Ishikawa (cell line): ENCODE measurements at regions not wholly inside any gene's neighbourhood (a gene's known extent, or its start where the extent isn't known, plus 50 kb on each side); places are given as distances from the start of the nearest gene placed in this dataset.

Experiments
- CEBPB ChIP-seq: IDR thresholded peaks from 2 replicates; pipeline ENCODE4 v1.6.1; 2012
- CREB1 ChIP-seq: IDR thresholded peaks from 2 replicates; pipeline ENCODE4 v1.6.1; 2012; ENCODE audit warnings: low read depth
- EGR1 ChIP-seq: IDR thresholded peaks from 2 replicates; pipeline ENCODE4 v1.6.1; 2012
- EP300 ChIP-seq: IDR thresholded peaks from 2 replicates; pipeline ENCODE4 v1.6.1; 2012; ENCODE audit warnings: borderline replicate concordance
- FOXM1 ChIP-seq: IDR thresholded peaks from 2 replicates; pipeline ENCODE4 v1.6.1; 2012; ENCODE audit warnings: low read depth, borderline replicate concordance
- NFIC ChIP-seq: IDR thresholded peaks from 2 replicates; pipeline ENCODE4 v1.6.1; 2012
- RAD21 ChIP-seq: IDR thresholded peaks from 2 replicates; pipeline ENCODE4 v1.6.1; 2012; ENCODE audit warnings: low read depth
- TAF1 ChIP-seq: IDR thresholded peaks from 2 replicates; pipeline ENCODE4 v1.6.1; 2012; ENCODE audit warnings: low read depth, mild to moderate bottlenecking
- TCF12 ChIP-seq: IDR thresholded peaks from 2 replicates; pipeline ENCODE4 v1.6.1; 2012; ENCODE audit warnings: low read depth
- TEAD4 ChIP-seq: IDR thresholded peaks from 2 replicates; pipeline ENCODE4 v1.6.1; 2012
- YY1 ChIP-seq: IDR thresholded peaks from 2 replicates; pipeline ENCODE4 v1.6.1; 2012; ENCODE audit warnings: low read depth
- ZBTB7A ChIP-seq: IDR thresholded peaks from 2 replicates; pipeline ENCODE4 v1.6.1; 2012; ENCODE audit warnings: low read depth
- TF ChIP-seq, protein P1 (sequence below): IDR thresholded peaks from 2 replicates; pipeline ENCODE4 v1.6.1; 2012; ENCODE audit warnings: low read depth, mild to moderate bottlenecking
- TF ChIP-seq, protein P2 (sequence below): IDR thresholded peaks from 2 replicates; pipeline ENCODE4 v1.6.1; 2012
- TF ChIP-seq, protein P3 (sequence below): IDR thresholded peaks from 2 replicates; pipeline ENCODE4 v1.6.1; 2012

DNA sequence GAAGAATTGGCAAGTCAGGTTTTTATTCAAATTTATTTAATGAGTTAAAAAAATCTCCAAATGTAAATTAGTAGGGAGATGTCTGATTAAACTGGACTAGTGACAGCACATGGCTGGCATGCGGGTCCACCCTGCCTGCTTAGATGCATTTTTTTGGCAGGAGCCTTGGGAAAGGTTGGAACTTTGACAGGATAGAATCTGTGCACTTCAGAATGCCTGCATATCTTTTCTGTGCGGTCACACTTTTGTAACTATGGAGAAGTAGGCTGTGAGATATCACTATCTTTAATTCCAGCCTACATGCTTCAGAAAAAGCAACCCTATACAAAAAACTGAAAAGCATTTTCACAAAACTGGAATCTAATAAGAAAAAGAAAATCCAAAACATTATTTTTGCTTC lies 317.8 kb downstream of the MBD2 start:
- no peak for TF ChIP-seq NFIC
- no peak for TF ChIP-seq ZBTB7A
- no peak for TF ChIP-seq EP300
- TF ChIP-seq, protein P1, sequence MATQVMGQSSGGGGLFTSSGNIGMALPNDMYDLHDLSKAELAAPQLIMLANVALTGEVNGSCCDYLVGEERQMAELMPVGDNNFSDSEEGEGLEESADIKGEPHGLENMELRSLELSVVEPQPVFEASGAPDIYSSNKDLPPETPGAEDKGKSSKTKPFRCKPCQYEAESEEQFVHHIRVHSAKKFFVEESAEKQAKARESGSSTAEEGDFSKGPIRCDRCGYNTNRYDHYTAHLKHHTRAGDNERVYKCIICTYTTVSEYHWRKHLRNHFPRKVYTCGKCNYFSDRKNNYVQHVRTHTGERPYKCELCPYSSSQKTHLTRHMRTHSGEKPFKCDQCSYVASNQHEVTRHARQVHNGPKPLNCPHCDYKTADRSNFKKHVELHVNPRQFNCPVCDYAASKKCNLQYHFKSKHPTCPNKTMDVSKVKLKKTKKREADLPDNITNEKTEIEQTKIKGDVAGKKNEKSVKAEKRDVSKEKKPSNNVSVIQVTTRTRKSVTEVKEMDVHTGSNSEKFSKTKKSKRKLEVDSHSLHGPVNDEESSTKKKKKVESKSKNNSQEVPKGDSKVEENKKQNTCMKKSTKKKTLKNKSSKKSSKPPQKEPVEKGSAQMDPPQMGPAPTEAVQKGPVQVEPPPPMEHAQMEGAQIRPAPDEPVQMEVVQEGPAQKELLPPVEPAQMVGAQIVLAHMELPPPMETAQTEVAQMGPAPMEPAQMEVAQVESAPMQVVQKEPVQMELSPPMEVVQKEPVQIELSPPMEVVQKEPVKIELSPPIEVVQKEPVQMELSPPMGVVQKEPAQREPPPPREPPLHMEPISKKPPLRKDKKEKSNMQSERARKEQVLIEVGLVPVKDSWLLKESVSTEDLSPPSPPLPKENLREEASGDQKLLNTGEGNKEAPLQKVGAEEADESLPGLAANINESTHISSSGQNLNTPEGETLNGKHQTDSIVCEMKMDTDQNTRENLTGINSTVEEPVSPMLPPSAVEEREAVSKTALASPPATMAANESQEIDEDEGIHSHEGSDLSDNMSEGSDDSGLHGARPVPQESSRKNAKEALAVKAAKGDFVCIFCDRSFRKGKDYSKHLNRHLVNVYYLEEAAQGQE = no peak
- TF ChIP-seq YY1 = no peak
- TF ChIP-seq CEBPB = no peak
- TF ChIP-seq TEAD4 = no peak
- TF ChIP-seq, protein P2, sequence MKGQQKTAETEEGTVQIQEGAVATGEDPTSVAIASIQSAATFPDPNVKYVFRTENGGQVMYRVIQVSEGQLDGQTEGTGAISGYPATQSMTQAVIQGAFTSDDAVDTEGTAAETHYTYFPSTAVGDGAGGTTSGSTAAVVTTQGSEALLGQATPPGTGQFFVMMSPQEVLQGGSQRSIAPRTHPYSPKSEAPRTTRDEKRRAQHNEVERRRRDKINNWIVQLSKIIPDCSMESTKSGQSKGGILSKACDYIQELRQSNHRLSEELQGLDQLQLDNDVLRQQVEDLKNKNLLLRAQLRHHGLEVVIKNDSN = no peak
- no peak for TF ChIP-seq TCF12
- TF ChIP-seq FOXM1 = no peak
- TF ChIP-seq TAF1 = no peak
- TF ChIP-seq RAD21 = no peak
- TF ChIP-seq EGR1 = no peak

DNA sequence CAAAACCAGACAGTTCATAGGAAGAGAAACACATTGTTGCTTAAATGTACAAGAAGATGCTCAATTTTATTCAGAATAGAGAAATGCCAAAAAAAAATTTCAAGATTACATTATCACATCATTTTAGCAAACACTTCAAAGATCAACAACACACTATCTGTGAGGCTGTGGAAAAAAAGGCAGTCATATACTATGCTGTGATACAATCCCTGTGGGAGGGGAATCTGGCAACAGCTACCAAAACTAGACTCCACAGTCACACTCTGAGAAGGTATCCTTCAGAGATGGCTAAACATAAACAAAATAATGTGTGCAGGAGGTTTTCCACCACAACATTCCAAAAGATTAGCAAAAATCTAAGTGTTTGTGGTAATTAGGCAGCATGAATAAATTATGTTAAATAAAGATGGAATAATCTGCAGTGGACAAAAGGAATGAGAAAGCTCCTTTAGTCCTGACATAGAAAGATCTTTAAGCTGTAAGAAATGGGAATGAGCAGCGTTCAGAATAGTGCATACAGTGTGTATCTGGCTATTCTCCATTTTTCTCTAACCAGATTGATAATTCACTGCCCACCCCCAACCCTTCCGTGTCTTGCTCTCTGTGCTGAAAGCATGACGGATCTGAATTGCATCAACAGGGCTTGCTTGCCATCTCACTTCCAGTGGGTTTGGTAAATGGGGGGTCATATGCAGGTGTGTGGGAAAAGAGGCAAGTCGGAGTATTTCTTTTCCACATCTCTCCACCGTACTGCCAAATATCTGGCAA lies 329.6 kb downstream of the MBD2 start:
- no peak for TF ChIP-seq CREB1
- no peak for TF ChIP-seq RAD21
- no peak for TF ChIP-seq YY1
- TF ChIP-seq TAF1 = no peak
- TF ChIP-seq NFIC = no peak
- TF ChIP-seq TEAD4 = no peak
- TF ChIP-seq, protein P2 = no peak
- TF ChIP-seq EGR1 = no peak
- TF ChIP-seq, protein P3, sequence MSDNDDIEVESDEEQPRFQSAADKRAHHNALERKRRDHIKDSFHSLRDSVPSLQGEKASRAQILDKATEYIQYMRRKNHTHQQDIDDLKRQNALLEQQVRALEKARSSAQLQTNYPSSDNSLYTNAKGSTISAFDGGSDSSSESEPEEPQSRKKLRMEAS = no peak
- no peak for TF ChIP-seq EP300
- TF ChIP-seq, protein P1 = no peak
- TF ChIP-seq TCF12 = no peak
- no peak for TF ChIP-seq ZBTB7A
- no peak for TF ChIP-seq CEBPB
- no peak for TF ChIP-seq FOXM1

DNA sequence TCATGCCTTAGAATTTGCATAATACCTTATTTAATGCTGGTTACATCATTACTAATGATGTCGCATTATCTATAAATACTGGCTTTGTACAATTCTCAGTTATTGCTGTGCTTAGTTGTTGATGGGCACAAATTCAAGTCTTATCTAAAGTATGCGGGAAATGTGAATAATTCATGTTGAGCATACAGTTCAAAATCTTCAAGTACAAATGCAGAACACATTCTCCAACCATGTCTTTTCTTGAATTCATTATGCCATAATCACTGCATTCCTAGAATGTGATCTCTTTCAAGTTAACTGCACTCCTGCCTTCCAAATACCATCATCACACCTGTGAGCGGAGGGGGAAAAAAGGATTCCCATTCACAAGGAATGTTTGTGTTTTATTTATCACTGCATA lies 337.0 kb downstream of the MBD2 start:
- no peak for TF ChIP-seq EGR1
- no peak for TF ChIP-seq TCF12
- TF ChIP-seq, protein P1 = no peak
- TF ChIP-seq FOXM1 = no peak
- no peak for TF ChIP-seq RAD21

DNA sequence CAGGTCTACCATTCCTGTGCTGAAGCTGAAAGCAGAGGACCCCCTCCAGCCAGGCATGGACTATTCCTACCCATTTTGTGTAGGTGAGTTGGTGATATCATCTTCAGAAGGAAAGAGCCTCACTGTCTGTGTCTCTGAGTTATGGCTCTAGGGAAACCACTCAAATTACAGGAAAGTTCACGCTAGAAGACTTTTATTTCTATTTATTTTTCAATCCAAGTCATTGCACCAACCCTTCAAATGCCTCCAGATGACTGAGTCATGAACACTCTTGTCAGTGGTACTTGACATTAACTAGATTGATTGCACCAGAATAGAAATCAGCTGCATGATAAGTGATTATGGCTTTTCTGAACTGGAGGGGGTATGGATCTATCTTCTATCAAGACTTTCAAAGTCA lies 338.4 kb downstream of the MBD2 start:
- no peak for TF ChIP-seq FOXM1

DNA sequence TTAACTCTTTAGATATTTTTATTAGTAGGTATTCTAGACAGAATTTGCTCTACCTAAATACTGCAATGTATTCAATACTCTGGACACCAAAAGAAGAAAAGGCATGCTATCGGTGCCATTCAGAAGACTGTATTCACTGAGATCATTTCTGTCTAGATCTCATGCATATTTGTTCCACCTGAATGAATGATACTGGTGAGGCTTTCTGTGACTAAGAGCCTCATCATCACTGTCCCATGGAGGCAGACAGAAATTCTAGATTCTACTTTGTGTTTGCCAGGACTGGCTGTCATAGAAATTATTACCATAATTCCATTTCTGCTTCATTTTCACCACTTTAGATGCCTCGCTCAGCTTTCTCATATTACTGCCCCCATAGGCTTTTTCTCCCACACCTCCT lies 340.7 kb downstream of the MBD2 start:
- TF ChIP-seq FOXM1 (no peak), ZBTB7A (no peak), TEAD4 (no peak), CREB1 (no peak), CEBPB (no peak), NFIC (no peak), RAD21 (no peak), TAF1 (no peak), TCF12 (no peak), EP300 (no peak)
- TF ChIP-seq, protein P2 = no peak
- TF ChIP-seq, protein P3 = no peak
